C4-2B (cell line): ENCODE measurements at regions not wholly inside any gene's neighbourhood (a gene's known extent, or its start where the extent isn't known, plus 50 kb on each side); places are given as distances from the start of the nearest gene placed in this dataset.

Experiments used
- ZFX ChIP-seq: fragments of 450-650 bp; IDR thresholded peaks from 2 replicates; pipeline ENCODE4 v1.6.1; 2017
- TF ChIP-seq, protein P1 (sequence below): fragments of 450-650 bp; conservative IDR thresholded peaks from 2 replicates; pipeline ENCODE4 v1.5.1; 2017; ENCODE audit warnings: mild to moderate bottlenecking

DNA sequence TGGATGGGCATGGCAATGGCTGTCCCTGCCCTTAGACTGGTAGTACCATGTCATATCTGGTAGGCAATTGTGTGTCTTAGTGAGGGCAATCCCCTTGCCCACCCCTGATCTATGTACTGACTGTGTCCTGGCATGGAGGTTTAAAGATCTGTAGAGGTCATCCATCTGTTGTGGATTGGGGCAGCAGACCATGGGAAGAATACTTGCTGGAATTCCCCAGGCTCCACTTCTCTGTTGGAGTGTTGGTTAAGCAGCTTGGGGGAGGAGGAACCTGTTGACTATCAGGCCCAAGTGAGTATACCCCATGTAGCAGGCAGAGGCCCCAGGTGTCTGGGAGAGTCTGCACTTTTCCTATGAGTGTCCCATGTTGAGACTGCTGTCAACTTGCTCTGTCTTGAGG lies 246.7 kb upstream of the DIPK2B start:
- TF ChIP-seq, protein P1, sequence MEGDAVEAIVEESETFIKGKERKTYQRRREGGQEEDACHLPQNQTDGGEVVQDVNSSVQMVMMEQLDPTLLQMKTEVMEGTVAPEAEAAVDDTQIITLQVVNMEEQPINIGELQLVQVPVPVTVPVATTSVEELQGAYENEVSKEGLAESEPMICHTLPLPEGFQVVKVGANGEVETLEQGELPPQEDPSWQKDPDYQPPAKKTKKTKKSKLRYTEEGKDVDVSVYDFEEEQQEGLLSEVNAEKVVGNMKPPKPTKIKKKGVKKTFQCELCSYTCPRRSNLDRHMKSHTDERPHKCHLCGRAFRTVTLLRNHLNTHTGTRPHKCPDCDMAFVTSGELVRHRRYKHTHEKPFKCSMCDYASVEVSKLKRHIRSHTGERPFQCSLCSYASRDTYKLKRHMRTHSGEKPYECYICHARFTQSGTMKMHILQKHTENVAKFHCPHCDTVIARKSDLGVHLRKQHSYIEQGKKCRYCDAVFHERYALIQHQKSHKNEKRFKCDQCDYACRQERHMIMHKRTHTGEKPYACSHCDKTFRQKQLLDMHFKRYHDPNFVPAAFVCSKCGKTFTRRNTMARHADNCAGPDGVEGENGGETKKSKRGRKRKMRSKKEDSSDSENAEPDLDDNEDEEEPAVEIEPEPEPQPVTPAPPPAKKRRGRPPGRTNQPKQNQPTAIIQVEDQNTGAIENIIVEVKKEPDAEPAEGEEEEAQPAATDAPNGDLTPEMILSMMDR, result no peak
- no peak for TF ChIP-seq ZFX
